AG04449 (cell line): ENCODE measurements at regions not wholly inside any gene's neighbourhood (a gene's known extent, or its start where the extent isn't known, plus 50 kb on each side); places are given as distances from the start of the nearest gene placed in this dataset.

ENCODE experiments used
- CTCF ChIA-PET: fragments of 350-600 bp; formaldehyde crosslinking; extraction: SDS; loops from one replicate; lab custom pipeline; 2021; ENCODE audit warnings: antibody characterized with exemption; lab: Yijun Ruan, JAX
- POLR2A ChIA-PET: fragments of 400-600, 350-600 bp; formaldehyde crosslinking; extraction: SDS; loops from one replicate; lab custom pipeline; 2020; ENCODE audit warnings: antibody characterized with exemption, inconsistent platforms; lab: Yijun Ruan, JAX
- DNase-seq: peaks from one replicate; pipeline ENCODE4 v3.0.0-alpha.2; 2010; ENCODE audit warnings: low read depth, low spot score
- H3K4me3 ChIP-seq: 2 replicates; pipeline ENCODE4 v1.5.1; 2011; ENCODE audit warnings: low read depth, mild to moderate bottlenecking, control low read depth, low read length
- TF ChIP-seq, protein P1 (sequence below): IDR thresholded peaks from one replicate; pipeline ENCODE4 v1.5.1; 2011; ENCODE audit warnings: mild to moderate bottlenecking, moderate library complexity, low read length, control low read depth, inconsistent platforms; ENCODE audit not compliant: insufficient read depth; ENCODE audit errors: missing control alignments

- ChIA-PET CTCF (no interaction called here), POLR2A (no interaction called here)
- H3K4me3 ChIP-seq = no peak overlapping the region
- no peak for DNase-seq
- TF ChIP-seq, protein P1, sequence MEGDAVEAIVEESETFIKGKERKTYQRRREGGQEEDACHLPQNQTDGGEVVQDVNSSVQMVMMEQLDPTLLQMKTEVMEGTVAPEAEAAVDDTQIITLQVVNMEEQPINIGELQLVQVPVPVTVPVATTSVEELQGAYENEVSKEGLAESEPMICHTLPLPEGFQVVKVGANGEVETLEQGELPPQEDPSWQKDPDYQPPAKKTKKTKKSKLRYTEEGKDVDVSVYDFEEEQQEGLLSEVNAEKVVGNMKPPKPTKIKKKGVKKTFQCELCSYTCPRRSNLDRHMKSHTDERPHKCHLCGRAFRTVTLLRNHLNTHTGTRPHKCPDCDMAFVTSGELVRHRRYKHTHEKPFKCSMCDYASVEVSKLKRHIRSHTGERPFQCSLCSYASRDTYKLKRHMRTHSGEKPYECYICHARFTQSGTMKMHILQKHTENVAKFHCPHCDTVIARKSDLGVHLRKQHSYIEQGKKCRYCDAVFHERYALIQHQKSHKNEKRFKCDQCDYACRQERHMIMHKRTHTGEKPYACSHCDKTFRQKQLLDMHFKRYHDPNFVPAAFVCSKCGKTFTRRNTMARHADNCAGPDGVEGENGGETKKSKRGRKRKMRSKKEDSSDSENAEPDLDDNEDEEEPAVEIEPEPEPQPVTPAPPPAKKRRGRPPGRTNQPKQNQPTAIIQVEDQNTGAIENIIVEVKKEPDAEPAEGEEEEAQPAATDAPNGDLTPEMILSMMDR = no peak
Observed at GRCh38 chr4:36394352-36394903, 113.0 kb downstream of the DTHD1 start.

- CTCF ChIA-PET = no interaction called here
- TF ChIP-seq, protein P1 = no peak
- H3K4me3 ChIP-seq = no peak overlapping the region
- POLR2A ChIA-PET = no interaction called here
- DNase-seq = no peak
Observed at GRCh38 chr4:36399762-36400353, 118.4 kb downstream of the DTHD1 start.

GRCh38 chr4:36402008-36402758, 120.8 kb downstream of the DTHD1 start:
- H3K4me3 ChIP-seq = no peak overlapping the region
- TF ChIP-seq, protein P1 = no peak
- CTCF ChIA-PET = no interaction called here
- no peak for DNase-seq
- POLR2A ChIA-PET = no interaction called here

DNA sequence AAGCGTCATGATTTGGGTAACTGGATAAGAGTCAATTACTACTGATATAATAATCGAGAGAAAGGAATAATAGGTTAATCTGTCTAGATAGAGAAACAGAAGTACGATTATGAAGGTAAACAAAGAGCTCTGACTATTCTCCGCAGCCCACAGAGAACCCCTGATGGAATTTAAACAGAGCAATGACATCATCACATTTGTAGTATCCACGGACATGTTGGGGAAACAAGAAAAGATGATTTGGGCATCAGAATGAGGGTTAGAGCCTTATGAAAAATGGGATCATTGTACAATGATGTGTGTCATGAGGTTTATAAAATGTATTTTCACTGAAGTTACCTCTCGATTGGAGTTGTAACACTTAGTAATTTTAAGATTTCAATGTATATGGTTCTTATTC, 129.9 kb downstream of the DTHD1 start:
- TF ChIP-seq, protein P1 = no peak
- no peak for DNase-seq
- POLR2A ChIA-PET = no interaction called here
- CTCF ChIA-PET = no interaction called here
- no peak overlapping the region for H3K4me3 ChIP-seq

DNA sequence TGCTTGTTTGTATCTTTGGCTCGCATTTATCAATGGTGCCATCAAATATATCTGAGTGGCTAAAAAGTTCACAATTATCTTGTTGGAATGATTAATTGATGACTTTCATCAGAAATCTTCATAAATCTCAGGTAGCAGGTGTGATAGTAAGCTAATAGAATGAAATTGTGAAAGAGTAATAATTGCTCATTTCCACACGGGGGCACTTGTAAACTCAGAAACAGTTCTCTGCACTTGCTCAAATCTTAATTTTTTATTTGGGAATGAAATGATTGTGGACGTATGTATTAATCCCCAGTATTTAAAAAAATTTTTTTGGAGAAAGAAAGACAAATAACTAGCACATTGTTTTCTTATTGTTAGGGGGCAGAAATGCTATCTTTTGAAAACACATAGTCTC, 132.8 kb downstream of the DTHD1 start:
- DNase-seq = no peak
- H3K4me3 ChIP-seq = no peak overlapping the region
- POLR2A ChIA-PET = no interaction called here
- TF ChIP-seq, protein P1 = no peak
- CTCF ChIA-PET = no interaction called here

- POLR2A ChIA-PET = no interaction called here
- DNase-seq = no peak
- no peak overlapping the region for H3K4me3 ChIP-seq
- CTCF ChIA-PET = no interaction called here
- TF ChIP-seq, protein P1 = no peak
Observed at GRCh38 chr4:36417146-36417545, 135.7 kb downstream of the DTHD1 start.
